AG04449 (cell line): ENCODE measurements at regions not wholly inside any gene's neighbourhood (a gene's known extent, or its start where the extent isn't known, plus 50 kb on each side); places are given as distances from the start of the nearest gene placed in this dataset.

Source experiments
- CTCF ChIA-PET: fragments of 350-600 bp; formaldehyde crosslinking; extraction: SDS; loops from one replicate; lab custom pipeline; 2021; ENCODE audit warnings: antibody characterized with exemption; lab: Yijun Ruan, JAX
- POLR2A ChIA-PET: fragments of 400-600, 350-600 bp; formaldehyde crosslinking; extraction: SDS; loops from one replicate; lab custom pipeline; 2020; ENCODE audit warnings: antibody characterized with exemption, inconsistent platforms; lab: Yijun Ruan, JAX
- DNase-seq: peaks from one replicate; pipeline ENCODE4 v3.0.0-alpha.2; 2010; ENCODE audit warnings: low read depth, low spot score
- H3K4me3 ChIP-seq: 2 replicates; pipeline ENCODE4 v1.5.1; 2011; ENCODE audit warnings: low read depth, mild to moderate bottlenecking, control low read depth, low read length
- CTCF ChIP-seq: IDR thresholded peaks from one replicate; pipeline ENCODE4 v1.5.1; 2011; ENCODE audit warnings: mild to moderate bottlenecking, moderate library complexity, low read length, control low read depth, inconsistent platforms; ENCODE audit not compliant: insufficient read depth; ENCODE audit errors: missing control alignments

GRCh38 chr15:39269352-39269751 is 311.5 kb upstream of the THBS1 start:
- no peak overlapping the region for H3K4me3 ChIP-seq

GRCh38 chr15:39269821-39270220 is 311.1 kb upstream of the THBS1 start:
- POLR2A ChIA-PET = interaction anchor here (1.0 to 3.4 kb wide), 5 partner anchors 27 to 316 kb away, joined by 3 to 40 read pairs (median 7); partner anchors contain the start of gene THBS1
- H3K4me3 ChIP-seq = no peak overlapping the region
- no peak for DNase-seq

More at GRCh38 chr15:39269352-39269751, 311.5 kb upstream of the THBS1 start:
- POLR2A ChIA-PET = interaction anchor here (3.4 kb wide), 1 partner anchor 311 kb away, joined by 40 read pairs; the partner anchor contains the start of gene THBS1
- no peak for TF ChIP-seq CTCF
- CTCF ChIA-PET = interaction anchor here (1.4 kb wide), 1 partner anchor 31 kb away, joined by 3 read pairs; no protein-coding TSS in a partner anchor
- no peak for DNase-seq

GRCh38 chr15:39270221-39270855 is 310.5 kb upstream of the THBS1 start:
- ChIA-PET POLR2A (interaction anchor here (0.5 to 3.4 kb wide), 12 partner anchors 9 to 330 kb away, joined by 3 to 40 read pairs (median 4); partner anchors contain the start of gene THBS1), CTCF (interaction anchor here (0.7 to 1.4 kb wide), 4 partner anchors 24 to 310 kb away, joined by 3 to 6 read pairs (median 3); partner anchors contain the start of gene THBS1)
- no peak overlapping the region for H3K4me3 ChIP-seq
- no peak for TF ChIP-seq CTCF
- no peak for DNase-seq

More at GRCh38 chr15:39269821-39270220, 311.1 kb upstream of the THBS1 start:
- CTCF ChIA-PET = interaction anchor here (0.7 to 1.4 kb wide), 3 partner anchors 24 to 75 kb away, joined by 3 read pairs; no protein-coding TSS in a partner anchor
- TF ChIP-seq CTCF = no peak

- no peak for TF ChIP-seq CTCF
- ChIA-PET POLR2A (interaction anchor here (0.6 to 3.4 kb wide), 10 partner anchors 9 to 326 kb away, joined by 3 to 40 read pairs (median 4); partner anchors contain the start of gene THBS1), CTCF (interaction anchor here (0.9 to 1.4 kb wide), 3 partner anchors 30 to 487 kb away, joined by 3 to 6 read pairs (median 3); partner anchors contain the start of gene THBS1)
- peak; percentile 97 for DNase-seq
- no peak overlapping the region for H3K4me3 ChIP-seq
Observed at GRCh38 chr15:39270934-39271333, 309.9 kb upstream of the THBS1 start.

GRCh38 chr15:39272901-39273300 is 308.0 kb upstream of the THBS1 start:
- H3K4me3 ChIP-seq = no peak overlapping the region
- ChIA-PET POLR2A (no interaction called here), CTCF (no interaction called here)
- no peak for TF ChIP-seq CTCF
- no peak for DNase-seq

GRCh38 chr15:39273717-39274411 is 307.0 kb upstream of the THBS1 start:
- DNase-seq = no peak
- POLR2A ChIA-PET = no interaction called here
- CTCF ChIA-PET = interaction anchor here (1.4 to 1.6 kb wide), 2 partner anchors 72 to 102 kb away, joined by 3 to 5 read pairs; no protein-coding TSS in a partner anchor
- H3K4me3 ChIP-seq = no peak overlapping the region
- TF ChIP-seq CTCF = no peak
